D721Med (cell line): ENCODE measurements at regions not wholly inside any gene's neighbourhood (a gene's known extent, or its start where the extent isn't known, plus 50 kb on each side); places are given as distances from the start of the nearest gene placed in this dataset.

Experiments used
- DNase-seq: peaks from one replicate; pipeline ENCODE4 v3.0.0; 2011; ENCODE audit warnings: low spot score; ENCODE audit not compliant: insufficient read length
- FAIRE-seq: peaks from 2 replicates; lab custom pipeline; 2011; peaks lifted over from hg19 to GRCh38; lab: Jason Lieb, UNC
- CTCF ChIP-seq: IDR thresholded peaks from 2 replicates; pipeline ENCODE4 v1.5.1; 2012; ENCODE audit warnings: mild to moderate bottlenecking, control low read depth; ENCODE audit not compliant: insufficient read depth; ENCODE audit errors: missing control alignments

- no peak for TF ChIP-seq CTCF
- no peak for DNase-seq
- no peak for FAIRE-seq
Observed at GRCh38 chr6:140845701-140846100, 1287.0 kb upstream of the GJE1 start.

- FAIRE-seq (no peak), DNase-seq (no peak)
- no peak for TF ChIP-seq CTCF
Observed at GRCh38 chr6:140844167-140844566, 1288.6 kb upstream of the GJE1 start.

GRCh38 chr6:140833408-140833807 is 1299.3 kb upstream of the GJE1 start:
- no peak for FAIRE-seq
- no peak for DNase-seq
- no peak for TF ChIP-seq CTCF

GRCh38 chr6:140830666-140831065 is 1302.1 kb upstream of the GJE1 start:
- no peak for TF ChIP-seq CTCF
- FAIRE-seq, result no peak
- DNase-seq, result no peak

GRCh38 chr6:140828856-140829255 is 1303.9 kb upstream of the GJE1 start:
- TF ChIP-seq CTCF, result no peak
- DNase-seq, result no peak
- no peak for FAIRE-seq

- DNase-seq (no peak), FAIRE-seq (no peak)
- TF ChIP-seq CTCF, result no peak
Observed at GRCh38 chr6:140827593-140827992, 1305.1 kb upstream of the GJE1 start.

- FAIRE-seq, result no peak
- TF ChIP-seq CTCF, result no peak
- DNase-seq, result no peak
Observed at GRCh38 chr6:140825731-140826130, 1307.0 kb upstream of the GJE1 start.
